ENCODE measurements at regions not wholly inside any gene's neighbourhood (a gene's known extent, or its start where the extent isn't known, plus 50 kb on each side); places are given as distances from the start of the nearest gene placed in this dataset.
A peak's percentile ranks its signal among the peaks of the same experiment; 100 is the strongest.

DNA sequence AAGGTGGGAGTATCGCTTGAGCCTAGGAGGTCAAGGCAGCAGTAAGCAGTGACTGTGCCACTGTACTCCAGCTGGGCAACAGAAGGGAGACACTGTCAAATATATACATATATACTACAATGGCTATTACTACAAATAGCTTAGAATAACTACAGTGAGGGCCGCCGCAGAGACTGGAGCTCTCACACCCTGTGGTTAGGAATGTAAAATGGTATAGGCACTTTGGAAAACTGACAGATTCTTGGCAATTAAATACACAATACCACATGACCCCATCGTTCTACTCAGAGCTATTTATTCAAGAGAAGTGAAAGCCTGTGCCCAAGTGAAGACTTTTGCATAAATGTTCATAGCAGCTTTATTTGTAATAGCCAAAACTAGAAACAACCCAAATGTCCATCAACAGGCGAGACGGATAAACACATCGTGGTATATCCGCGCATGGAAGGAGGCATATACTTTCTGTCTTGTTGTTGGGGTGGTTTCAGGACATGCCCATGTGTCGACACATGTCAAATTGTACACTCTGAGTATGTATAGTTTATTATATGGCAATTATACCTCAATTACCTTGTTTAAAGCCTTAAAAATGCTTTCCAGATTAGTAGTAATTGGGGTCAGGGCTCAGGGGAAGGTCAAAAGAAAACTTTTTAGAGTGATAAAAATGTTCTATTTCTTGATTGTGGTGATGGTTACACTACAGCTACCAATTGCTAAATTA, 123.4 kb downstream of the RIPK4 start:
- no peak for DNase-seq (ENCODE audit: extremely low read depth, low read depth)
- TF ChIP-seq, protein P1, sequence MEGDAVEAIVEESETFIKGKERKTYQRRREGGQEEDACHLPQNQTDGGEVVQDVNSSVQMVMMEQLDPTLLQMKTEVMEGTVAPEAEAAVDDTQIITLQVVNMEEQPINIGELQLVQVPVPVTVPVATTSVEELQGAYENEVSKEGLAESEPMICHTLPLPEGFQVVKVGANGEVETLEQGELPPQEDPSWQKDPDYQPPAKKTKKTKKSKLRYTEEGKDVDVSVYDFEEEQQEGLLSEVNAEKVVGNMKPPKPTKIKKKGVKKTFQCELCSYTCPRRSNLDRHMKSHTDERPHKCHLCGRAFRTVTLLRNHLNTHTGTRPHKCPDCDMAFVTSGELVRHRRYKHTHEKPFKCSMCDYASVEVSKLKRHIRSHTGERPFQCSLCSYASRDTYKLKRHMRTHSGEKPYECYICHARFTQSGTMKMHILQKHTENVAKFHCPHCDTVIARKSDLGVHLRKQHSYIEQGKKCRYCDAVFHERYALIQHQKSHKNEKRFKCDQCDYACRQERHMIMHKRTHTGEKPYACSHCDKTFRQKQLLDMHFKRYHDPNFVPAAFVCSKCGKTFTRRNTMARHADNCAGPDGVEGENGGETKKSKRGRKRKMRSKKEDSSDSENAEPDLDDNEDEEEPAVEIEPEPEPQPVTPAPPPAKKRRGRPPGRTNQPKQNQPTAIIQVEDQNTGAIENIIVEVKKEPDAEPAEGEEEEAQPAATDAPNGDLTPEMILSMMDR (IDR thresholded peaks at IDR 0.05; ENCODE audit: low read depth, low read length, missing control alignments): no peak

GRCh38 chr21:41641821-41642701, 124.8 kb downstream of the RIPK4 start:
- TF ChIP-seq, protein P1 (IDR thresholded peaks at IDR 0.05; ENCODE audit: low read depth, low read length, missing control alignments): no peak
- H3K4me3 ChIP-seq (replicated peaks; ENCODE audit: low read depth, low read length): no peak overlapping the region; the same call in 1 of the 2 replicates
- peak; percentile 76 for DNase-seq (ENCODE audit: extremely low read depth, low read depth)

More for the DNA sequence above, 123.4 kb downstream of the RIPK4 start:
- H3K4me3 ChIP-seq (replicated peaks; ENCODE audit: low read depth, low read length): no peak overlapping the region

DNA sequence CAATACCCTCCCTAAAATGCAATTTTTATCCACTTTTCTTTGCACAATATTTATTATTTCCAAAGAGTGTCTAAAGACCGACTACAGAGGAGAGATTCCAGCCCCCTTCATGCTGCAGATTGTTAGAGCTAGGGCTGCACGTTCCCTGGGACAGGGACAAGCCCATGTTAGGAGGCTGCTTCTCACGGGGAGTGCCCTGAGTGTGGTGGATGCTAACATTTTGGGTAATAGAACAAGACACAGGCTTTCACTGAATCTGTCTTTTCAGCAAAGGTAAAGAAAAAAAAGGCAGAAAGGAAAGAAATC, 125.4 kb downstream of the RIPK4 start:
- DNase-seq (ENCODE audit: extremely low read depth, low read depth): no peak
- no peak overlapping the region for H3K4me3 ChIP-seq (replicated peaks; ENCODE audit: low read depth, low read length)
- TF ChIP-seq, protein P1 (IDR thresholded peaks at IDR 0.05; ENCODE audit: low read depth, low read length, missing control alignments): no peak

DNA sequence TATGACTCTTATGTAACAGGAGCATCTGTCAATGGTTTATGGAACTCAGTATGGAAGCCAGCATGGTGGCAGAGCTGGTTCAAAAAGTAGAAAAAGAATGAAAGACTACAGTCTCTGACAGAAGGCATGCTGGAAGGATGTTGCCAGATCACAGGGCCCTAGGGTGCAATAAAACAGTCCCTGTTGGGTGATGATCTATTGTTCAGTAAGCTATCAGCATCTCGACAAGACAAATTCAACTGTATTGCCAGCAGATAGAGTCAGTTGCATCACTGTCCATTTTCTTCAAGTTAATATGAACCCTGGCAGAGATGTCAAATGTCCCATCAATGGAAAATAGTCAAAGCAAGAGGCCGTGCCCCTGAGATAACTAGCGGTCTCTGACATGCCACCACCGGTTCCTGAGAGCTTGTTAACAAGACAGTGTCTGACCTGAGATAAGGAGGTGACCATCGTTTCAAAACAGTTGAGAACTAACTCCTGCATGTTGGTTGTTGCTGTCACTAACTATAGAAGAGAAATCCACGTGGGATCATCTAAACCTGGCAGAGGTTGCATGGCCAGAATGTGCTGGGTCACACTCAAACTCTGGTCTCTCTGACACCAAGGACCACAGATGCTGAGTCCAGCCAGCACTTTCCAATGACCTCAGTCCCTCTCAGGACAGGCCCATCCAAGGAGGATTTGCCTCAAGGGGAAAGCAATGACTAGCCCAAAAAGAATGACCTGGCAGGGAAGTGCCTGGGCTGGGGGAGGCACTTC, 125.9 kb downstream of the RIPK4 start:
- no peak overlapping the region for H3K4me3 ChIP-seq (replicated peaks; ENCODE audit: low read depth, low read length)
- TF ChIP-seq, protein P1 (IDR thresholded peaks at IDR 0.05; ENCODE audit: low read depth, low read length, missing control alignments): no peak
- DNase-seq (ENCODE audit: extremely low read depth, low read depth): no peak

GRCh38 chr21:41639766-41640165, 127.1 kb downstream of the RIPK4 start:
- no peak for DNase-seq (ENCODE audit: extremely low read depth, low read depth)
- H3K4me3 ChIP-seq (replicated peaks; ENCODE audit: low read depth, low read length): no peak overlapping the region
- TF ChIP-seq, protein P1 (IDR thresholded peaks at IDR 0.05; ENCODE audit: low read depth, low read length, missing control alignments): no peak

- H3K4me3 ChIP-seq (replicated peaks; ENCODE audit: low read depth, low read length): no peak overlapping the region
- DNase-seq (ENCODE audit: extremely low read depth, low read depth): no peak
- TF ChIP-seq, protein P1 (IDR thresholded peaks at IDR 0.05; ENCODE audit: low read depth, low read length, missing control alignments): no peak
Observed at GRCh38 chr21:41639336-41639735, 127.5 kb downstream of the RIPK4 start.

All from HFF-Myc (cell line).